ENCODE measurements at regions not wholly inside any gene's neighbourhood (a gene's known extent, or its start where the extent isn't known, plus 50 kb on each side); places are given as distances from the start of the nearest gene placed in this dataset.

DNA sequence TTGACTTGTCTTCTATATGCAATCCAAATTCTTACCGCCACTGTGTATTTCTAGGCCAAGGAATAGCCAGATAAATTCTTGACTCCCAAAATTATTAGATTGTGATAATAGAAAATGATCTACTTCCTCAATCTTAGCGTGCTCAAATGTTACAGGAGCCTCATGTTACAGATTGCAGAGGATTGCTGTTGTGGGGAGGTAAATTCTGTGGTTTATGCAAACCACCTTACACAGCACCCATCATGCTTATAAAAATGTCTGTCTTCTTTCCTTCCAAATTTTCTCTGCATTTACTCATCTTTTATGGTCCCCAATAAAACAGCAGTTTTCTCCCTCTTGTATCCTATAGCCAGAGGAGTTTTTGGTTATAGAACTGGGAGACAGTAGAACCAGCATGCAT lies 420.2 kb upstream of the ROBO1 start:
- intact Hi-C loops (cut with micrococcal nuclease) = no loop called here
- in situ Hi-C loops (cut with MboI) = no loop called here
- H3K9me3 ChIP-seq (replicated peaks; ENCODE audit: control insufficient read depth, insufficient read depth, low read depth, low read length) = no peaks in the 10 kb centered on the region
- no peaks in the 10 kb centered on the region for H4K20me1 ChIP-seq (replicated peaks; ENCODE audit: control insufficient read depth, insufficient read depth, low read length)
- POLR2A ChIA-PET = no interaction called here
- H2AFZ ChIP-seq (ENCODE audit: low read depth, low read length) = no peak overlapping the region
- DNase-seq (ENCODE audit: extremely low read depth in 1 of 4, low spot score in 3 of 4) (no peak), FAIRE-seq (no peak), ATAC-seq (no peak)
- H3K27ac ChIP-seq (ENCODE audit: extremely low read depth, low read depth, low read length) = no peak overlapping the region
- TF ChIP-seq ZNF507 (tag; conservative IDR thresholded peaks at IDR 0.05) (no peak), GTF2A2 (tag; IDR thresholded peaks at IDR 0.05) (no peak), RBBP5 (IDR thresholded peaks at IDR 0.05; ENCODE audit: borderline replicate concordance, insufficient read depth, low read length, poor library complexity, severe bottlenecking) (no peak), COPS2 (conservative IDR thresholded peaks at IDR 0.05) (no peak), MTA2 (IDR thresholded peaks at IDR 0.05; ENCODE audit: low read depth) (no peak), MIER1 (IDR thresholded peaks at IDR 0.05; ENCODE audit: low read depth) (no peak), HNRNPUL1 (IDR thresholded peaks at IDR 0.05; ENCODE audit: low read length) (no peak)
- TF ChIP-seq, protein P1, sequence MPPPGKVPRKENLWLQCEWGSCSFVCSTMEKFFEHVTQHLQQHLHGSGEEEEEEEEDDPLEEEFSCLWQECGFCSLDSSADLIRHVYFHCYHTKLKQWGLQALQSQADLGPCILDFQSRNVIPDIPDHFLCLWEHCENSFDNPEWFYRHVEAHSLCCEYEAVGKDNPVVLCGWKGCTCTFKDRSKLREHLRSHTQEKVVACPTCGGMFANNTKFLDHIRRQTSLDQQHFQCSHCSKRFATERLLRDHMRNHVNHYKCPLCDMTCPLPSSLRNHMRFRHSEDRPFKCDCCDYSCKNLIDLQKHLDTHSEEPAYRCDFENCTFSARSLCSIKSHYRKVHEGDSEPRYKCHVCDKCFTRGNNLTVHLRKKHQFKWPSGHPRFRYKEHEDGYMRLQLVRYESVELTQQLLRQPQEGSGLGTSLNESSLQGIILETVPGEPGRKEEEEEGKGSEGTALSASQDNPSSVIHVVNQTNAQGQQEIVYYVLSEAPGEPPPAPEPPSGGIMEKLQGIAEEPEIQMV (tag; conservative IDR thresholded peaks at IDR 0.05; ENCODE audit: low read depth) = no peak
- H3K9me1 ChIP-seq (ENCODE audit: control insufficient read depth, insufficient read depth, low read length) = no peaks in the 10 kb centered on the region
- CTCF ChIA-PET (ENCODE audit: low intra/inter-chr PET ratio) = no interaction called here
- H3K4me3 ChIP-seq = no peak overlapping the region
- no peaks in the 10 kb centered on the region for H3K27me3 ChIP-seq (ENCODE audit: control insufficient read depth in 2 of 2, insufficient read depth in 2 of 2, low read length in 2 of 2)
- WGBS (ENCODE audit: insufficient coverage, low coverage, missing lambda C conversion rate) = 0% methylated on average over 2 of the region's 2 CpGs
- H3K9ac ChIP-seq (ENCODE audit: insufficient read depth in 1 of 2, low read depth in 2 of 2, low read length in 2 of 2) = no peak overlapping the region
- H3K36me3 ChIP-seq (ENCODE audit: control insufficient read depth, insufficient read depth, low read length) = no peaks in the 10 kb centered on the region
- no peaks in the 10 kb centered on the region for H3K79me2 ChIP-seq (ENCODE audit: control insufficient read depth, insufficient read depth, low read length)
- H3K4me1 ChIP-seq (replicated peaks in 1 of 2; ENCODE audit: control insufficient read depth in 2 of 2, insufficient read depth in 2 of 2, low read length in 2 of 2) = no peaks in the 10 kb centered on the region
- BruUV-seq (replicated peaks) = no TSS peak
- no peak overlapping the region for H3K4me2 ChIP-seq (ENCODE audit: insufficient read depth, low read length)

Data from K562 (cell line).